ENCODE measurements at regions not wholly inside any gene's neighbourhood (a gene's known extent, or its start where the extent isn't known, plus 50 kb on each side); places are given as distances from the start of the nearest gene placed in this dataset.
A peak's percentile ranks its signal among the peaks of the same experiment; 100 is the strongest.

DNA sequence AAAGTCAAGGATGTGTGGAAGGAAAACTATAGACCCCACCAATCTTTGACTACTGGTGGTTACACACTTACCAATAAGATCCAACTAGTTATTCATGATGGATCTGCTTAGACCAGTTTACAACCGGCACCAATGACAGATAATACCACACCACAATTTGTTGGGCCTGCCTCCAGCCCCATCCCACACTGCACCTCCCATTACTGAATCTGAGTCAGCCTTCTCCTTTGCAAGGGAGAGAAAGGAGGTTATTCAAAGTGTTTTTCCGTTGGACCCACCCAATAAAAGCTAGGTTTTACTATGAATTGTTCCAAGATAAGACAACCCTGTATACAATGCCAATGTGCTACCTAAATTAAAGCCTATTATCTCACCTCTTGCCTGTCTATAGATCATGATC, 453.5 kb downstream of the MTRR start:
- DNase-seq (ENCODE audit: low read depth in 2 of 2) = no peak

DNA sequence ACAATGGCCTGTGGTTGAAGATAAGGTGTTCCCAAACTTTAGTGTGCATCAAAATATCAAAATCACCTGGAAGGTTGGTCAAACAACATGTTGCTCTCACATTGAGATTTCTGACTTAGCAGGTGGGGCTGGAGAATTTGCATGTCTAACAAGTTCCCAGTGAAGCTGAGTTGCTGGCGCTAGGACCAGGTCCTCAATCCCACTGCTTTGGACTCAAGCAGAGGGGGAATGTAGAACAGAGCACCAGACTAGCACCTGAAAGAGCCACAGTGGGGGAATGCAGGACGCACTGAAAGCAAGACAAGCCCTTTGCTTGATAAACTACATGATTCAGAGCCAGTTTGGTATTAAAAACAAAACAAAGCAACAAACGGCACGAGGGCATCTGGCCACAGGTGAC, 458.1 kb downstream of the MTRR start:
- no peak for DNase-seq (ENCODE audit: low read depth in 2 of 2)

DNA sequence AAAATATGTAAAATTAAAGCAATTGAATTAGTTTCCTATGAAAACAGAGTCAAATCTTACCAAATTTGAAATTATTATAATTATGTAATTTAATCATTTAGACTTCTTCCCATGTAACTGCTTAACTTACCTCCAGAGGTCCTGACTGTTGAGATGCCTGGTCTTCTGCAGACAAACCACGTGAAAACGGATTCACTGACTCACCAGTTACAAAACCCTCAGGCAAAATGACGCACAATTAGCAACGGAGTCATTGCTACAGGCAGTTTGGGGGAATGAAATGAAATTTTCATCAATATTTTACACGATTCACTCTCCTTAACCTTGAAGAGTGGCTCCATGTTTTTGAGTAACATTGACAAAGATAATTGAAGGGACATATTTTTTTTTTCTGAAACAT, 460.8 kb downstream of the MTRR start:
- DNase-seq (ENCODE audit: low read depth in 2 of 2) = no peak

DNA sequence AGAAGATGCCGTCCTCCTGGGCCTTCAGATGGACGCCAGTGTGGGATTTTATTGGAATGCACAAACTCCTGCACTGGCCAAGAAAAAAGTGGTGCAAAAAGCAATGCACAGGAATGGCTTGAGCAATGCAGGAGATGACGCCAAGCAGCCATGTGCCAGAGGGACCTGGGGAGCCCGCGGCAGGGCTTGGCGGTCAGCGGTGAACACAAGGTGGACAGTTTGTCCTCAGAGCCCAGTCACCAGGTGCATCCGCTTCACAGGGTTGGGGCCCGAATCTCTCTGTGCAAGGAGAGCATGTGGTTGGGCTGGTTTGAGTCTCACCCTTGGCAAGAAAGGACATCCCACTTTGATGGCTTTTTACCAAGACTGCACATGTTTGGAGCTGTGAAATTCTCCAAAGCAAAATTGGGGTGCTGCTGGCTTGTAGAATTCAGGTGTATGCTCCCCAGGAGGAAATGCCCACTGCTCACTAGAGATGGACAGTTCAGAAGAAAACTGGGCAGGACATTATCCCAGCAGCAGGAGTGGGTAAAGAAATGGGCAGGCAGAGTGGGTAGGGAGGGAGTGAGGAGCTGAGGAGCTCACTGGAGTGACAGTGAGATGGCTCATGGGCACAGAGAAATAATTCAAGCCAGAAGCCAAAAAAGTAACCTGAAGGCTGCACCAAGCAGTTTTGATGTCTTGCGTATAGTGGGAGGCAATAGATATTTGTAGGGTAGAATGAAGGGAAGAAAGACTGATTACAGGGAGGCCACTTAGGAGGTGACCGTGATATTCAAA, 463.9 kb downstream of the MTRR start:
- DNase-seq (ENCODE audit: low read depth in 2 of 2) = no peak

DNA sequence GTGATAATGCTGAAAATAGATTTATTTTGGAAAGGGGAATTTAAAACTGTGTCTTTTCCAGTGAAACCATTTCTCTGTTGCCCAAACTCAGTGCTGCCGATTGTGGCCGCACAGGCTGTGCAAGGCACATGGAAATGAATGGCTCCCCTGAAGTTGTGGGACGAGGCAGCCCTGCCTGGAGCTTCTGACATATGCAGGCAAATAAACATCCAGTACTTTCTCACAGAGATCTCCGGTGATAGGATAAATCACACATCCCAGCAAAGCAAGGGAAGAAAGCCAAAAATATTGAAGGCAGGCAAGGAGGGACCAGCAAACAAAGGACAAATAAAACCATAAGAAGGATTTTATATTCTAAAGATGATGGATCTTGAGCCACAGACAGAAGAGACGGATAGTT, 464.5 kb downstream of the MTRR start:
- DNase-seq (ENCODE audit: low read depth in 2 of 2) = no peak

DNA sequence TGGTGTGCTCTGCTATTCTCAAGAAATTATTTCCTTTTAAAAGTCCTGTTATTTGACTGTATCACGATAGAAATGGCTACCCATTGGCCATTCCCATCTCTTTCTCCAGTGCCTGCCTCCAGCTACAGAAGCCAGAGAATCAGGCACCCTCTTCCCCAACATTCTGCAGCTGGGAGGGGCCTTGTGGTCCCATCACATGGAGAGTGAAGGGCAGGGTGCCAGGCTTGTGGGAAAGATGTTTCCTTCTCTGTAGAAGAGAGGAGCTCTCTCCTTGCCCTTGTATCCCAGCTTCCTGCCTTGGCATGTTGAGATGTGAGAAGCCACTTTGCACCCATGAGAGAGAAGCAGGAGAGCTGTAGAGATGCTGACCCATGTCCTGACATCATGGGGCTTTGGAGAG, 465.0 kb downstream of the MTRR start:
- DNase-seq (ENCODE audit: low read depth in 2 of 2) = no peak

DNA sequence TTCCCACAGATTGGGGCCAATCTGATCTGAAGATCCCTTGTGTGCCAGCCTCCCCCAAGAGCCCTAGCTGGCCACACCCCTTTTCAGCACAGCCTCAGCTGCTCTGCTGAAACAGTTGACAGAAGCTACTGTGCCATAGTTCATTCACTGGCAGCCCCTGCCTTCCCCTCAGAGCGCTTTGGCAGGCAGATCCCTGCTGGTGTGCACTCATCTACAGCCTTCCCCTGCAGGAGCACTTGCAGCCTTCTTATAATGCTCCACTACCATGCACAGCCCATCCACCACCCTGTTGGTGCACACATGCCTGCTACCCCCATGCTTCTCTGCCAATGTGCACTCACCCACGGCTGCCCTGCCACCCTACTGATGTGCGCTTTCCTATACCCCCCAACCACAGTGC, 471.3 kb downstream of the MTRR start:
- no peak for DNase-seq (ENCODE audit: low read depth in 2 of 2)

DNA sequence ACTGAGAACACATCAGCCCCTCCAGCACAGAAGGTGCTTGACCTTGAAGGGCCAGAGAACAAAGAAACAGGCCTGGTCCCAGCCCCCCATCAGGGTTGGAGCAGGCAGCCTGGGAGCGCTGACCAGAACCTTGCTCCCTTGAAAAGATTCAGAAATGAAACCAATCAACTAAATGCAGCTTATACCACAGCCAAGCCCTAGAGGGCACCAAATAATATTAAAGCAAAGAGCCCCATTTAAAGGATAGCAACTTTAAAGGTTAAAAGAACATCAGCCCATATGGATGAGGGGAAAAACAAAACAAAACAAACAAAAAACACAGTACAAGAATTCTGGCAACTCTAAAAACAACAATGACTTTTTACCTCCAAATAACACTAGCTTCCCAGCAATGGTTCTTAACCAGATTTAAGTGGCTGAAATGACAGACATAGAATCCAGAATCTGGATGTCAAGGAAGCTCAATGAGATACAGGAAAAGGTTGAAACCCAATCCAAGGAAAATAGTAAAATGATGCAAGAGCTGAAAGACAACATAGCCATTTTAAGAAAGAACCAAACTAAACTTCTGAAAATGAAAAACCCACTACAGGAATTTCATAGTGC, 471.9 kb downstream of the MTRR start:
- DNase-seq (ENCODE audit: low read depth in 2 of 2) = no peak

DNA sequence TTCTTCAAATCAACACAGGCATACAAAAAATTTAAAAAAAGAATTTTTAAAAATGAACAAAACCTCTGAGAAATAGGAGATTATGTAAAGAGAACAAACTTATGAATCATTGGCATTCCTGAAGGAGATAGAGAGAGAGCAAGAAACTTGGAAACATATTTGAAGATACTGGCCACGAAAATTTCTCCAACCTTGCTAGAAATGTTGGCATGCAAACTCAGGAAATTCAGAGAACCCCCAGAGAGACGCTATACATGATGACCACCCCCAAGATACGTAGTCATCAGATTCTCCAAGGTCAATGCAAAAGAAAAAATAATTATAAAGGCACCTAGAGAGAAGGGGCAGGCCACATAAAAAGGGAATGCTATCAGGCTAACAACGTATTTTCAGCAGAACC, 472.5 kb downstream of the MTRR start:
- no peak for DNase-seq (ENCODE audit: low read depth in 2 of 2)

DNA sequence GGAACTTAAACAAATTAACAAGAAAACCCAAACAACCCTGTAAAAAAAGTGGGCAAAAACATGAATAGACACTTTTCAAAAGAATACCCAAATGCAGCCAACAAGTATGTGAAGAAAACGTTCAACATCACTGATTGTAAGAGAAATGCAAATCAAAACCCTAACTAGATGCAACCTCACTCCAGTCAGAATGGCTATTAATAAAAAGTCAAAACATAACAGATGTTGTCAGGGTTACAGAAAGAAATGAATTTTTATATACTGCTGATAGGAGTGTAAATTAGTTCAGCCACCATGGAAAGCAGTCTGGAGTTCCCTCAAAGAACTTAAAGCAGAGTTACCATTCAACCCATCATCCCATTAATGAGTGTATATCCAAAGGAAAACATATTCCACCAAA, 479.0 kb downstream of the MTRR start:
- no peak for DNase-seq (ENCODE audit: low read depth in 2 of 2)

DNA sequence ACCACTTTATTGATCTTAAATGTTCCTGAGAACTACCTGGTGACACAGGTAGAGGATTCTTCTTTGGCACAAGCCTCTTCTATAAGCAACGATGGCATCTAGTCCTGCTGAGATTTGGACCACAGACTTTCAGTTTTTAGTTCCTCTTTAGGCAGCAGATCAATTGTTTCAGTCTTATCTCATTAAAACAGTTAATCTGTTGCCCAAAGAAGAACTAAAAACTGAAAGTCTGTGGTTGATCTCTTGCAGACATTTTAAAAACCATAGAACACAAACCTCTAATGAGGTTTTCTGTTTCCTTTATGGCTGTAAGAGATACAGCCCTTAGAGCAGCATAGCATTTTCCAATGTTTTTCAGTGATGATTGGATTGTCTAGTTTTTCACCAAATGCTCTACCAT, 480.9 kb downstream of the MTRR start:
- DNase-seq (ENCODE audit: low read depth in 2 of 2) = no peak

DNA sequence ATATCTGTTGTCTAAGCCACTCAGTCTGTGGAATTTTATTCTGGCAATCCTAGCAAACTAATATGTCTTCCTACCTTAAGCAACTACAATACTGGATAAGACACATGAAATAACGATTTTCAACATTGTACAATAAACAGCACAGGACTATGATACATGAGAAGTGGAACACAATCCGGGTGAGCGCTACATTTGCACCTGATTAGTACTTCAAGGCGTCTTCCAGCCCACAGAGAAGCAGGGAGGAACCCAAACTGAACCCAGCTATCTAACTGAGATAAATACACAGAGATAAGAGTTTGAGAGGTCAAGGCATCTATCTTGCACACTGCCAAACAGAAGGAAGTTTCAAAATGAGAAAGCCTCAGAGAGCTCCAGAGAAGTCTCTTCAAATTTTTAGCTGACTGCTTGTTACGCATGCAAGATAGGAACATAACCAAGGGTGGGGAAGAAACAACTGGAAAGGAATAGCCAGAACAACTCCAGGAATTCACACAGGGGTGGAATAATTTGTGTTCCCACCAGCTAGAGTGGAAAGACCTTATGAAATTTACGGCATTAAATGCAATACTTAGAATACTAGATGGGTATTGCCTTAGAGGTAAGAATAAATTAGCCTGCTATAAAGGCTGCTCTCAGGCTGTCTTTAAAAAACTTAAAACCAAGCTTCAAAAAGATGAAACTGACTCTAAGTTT, 481.8 kb downstream of the MTRR start:
- no peak for DNase-seq (ENCODE audit: low read depth in 2 of 2)

DNA sequence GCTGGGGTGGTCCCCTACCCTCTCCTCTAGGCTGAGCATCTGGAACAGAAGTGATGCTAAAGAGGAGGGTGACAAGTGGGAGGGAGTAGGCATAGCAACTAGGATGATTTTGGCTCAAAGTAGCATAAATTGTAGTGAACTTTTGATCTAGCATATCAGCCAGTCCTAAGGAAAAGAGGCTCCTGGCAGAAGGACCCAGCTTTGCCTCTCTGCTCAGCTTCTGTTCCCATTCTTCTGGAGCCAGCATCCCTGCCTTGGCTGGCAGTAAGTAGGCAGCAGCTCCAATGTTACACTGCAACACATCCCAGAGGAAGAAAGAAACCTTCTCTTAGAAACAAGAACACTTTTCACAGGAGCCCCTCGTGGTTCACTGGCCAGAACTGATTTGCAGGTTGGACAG, 487.0 kb downstream of the MTRR start:
- no peak for DNase-seq (ENCODE audit: low read depth in 2 of 2)

DNA sequence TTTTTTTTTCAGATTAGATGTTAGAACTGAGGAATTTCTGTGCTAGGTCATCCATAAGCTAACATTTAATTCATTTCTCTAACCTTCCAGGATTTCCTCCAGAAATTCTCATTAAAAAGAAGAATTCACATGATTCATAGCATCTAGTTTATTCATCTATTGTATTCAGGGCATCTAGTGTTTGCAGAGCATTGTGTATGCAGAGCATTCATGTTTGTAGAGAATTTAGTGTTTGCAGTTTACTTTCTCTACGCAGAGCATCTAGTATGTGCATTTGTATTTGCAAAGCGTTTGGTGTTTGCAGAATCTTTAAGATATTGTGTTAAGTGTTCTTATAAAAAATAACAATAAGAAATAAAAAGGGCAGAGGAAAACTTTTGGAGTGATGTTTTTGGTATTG, 491.1 kb downstream of the MTRR start:
- DNase-seq (ENCODE audit: low read depth in 2 of 2) = no peak

DNA sequence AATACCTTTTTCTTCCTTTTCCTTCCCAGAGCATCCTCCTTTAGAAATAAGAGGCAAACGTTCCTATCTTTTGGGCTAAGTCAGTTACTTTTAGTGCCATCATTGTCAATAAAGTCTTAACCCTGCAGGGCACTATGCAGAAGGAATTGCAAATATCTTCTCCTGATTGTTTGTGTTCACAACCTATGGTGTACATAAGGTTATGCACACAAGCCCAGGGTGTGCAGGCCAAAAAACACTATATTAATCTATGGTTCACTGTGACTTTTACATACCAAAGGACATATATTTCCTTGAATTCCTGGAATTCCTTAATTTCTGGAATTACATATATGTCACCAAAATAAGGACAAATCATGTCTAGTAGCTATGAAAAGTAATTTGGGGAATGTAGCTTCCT, 493.5 kb downstream of the MTRR start:
- no peak for DNase-seq (ENCODE audit: low read depth in 2 of 2)

DNA sequence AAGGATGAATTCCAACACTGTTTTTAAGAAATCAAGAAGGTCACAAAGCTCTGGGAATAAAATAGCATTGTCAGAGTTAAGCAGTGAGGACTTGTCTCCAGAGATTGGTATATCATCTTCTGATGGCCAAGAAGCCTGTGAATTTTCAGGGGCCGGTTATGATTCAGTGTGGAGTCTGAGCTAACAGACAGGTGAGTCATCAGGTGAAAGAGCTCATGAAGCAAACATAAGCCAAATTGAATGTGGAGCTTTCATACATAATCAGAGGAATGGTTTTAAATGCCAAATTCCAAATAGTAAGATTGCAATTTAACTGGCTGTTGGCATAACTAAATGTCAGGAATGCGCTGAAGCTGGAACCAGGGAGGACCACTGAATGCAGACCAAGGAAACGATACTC, 494.2 kb downstream of the MTRR start:
- DNase-seq (ENCODE audit: low read depth in 2 of 2) = no peak

DNA sequence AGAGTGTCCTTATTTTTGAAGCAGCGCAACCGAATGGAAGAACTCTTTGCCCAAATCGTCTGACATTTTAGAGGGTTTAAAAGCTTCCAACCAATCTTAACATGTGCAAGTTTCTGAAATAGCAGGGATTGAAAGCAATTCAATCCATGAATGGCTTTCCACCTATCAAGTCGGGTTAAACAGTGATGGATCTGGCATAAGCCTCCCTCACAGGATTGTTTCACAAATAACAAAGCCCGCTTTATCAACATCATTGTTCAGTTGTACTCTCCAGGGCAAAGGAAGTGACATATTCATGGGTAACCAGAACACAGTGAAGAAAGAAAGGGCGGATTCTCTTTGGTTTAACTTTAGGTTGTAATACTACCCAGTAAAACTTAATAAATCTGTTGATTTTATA, 497.3 kb downstream of the MTRR start:
- DNase-seq (ENCODE audit: low read depth in 2 of 2) = no peak

DNA sequence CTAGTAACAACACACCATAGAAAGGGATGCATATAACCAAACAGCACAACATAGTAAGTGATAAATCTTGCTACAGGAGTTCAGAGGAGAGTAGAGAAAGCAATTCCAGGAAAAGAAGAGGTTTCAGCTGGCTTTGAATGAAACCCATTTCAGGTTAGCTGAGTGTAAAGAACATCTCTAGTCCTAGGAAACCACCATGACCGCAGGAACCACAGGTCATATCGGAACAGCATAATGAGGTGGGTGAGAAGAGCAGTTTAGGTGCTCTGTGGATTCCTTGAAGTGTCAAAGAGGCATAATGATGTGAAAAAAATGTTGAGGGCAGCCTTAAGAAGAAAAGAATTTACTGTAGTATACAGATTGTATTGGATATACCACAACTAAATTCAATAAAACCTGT, 507.5 kb downstream of the MTRR start:
- DNase-seq (ENCODE audit: low read depth in 2 of 2) = peak in 1 of 2 donors; percentile 9

DNA sequence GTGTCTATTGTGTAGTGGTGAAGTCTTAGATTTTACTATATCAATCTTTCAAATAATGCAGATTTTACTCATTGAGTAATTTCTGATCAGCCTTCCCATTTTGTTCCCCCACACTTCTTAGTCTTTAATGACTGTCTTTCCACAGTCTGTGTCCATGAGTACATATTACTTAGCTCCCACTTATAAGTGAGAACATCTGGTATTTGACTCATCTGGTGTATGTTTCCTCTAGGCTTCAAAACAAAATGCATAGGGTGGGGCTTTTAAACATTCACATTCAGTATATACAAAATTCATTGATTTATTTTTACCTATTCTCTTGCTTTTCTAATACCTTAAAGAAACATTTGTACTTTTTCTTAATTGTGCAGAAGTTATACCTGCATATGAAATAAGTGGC, 513.0 kb downstream of the MTRR start:
- no peak for DNase-seq (ENCODE audit: low read depth in 2 of 2)

DNA sequence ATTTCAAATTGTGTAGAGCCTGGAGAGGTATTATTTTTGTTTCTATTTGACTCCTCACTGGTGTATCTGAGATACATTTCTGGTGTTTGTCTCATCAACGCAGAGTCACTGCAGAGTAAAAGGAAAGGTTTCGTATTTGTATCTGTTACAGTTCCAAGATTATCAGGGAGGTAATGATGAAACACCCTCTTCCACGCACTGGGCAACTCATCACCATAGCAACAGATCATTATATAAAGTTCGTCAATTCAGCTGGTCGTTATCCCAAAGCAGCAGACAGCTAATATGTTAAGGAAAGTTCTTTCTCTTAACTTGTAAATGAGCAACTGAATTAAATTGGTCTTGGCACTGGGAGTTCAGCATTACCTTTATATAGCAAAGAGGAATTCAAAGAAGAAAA, 513.5 kb downstream of the MTRR start:
- no peak for DNase-seq (ENCODE audit: low read depth in 2 of 2)

DNA sequence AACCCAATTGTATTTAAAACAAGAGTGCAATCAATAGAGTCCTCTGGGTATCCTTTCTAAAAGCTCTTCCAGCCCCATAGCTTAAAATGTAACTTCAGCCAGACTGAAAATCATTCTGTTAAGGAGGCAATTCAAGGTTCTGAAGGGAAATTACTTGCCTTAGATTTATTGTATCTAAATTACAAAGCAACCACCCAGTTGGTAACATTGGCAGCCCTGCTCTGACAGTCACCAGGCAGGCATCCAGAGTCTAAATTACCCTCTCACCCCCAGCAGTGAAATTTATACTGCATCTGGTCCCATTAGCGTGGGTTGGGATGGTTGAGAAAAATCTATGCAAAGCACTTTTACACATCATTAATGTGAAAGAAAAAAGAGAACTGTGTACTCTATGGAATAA, 514.7 kb downstream of the MTRR start:
- DNase-seq (ENCODE audit: low read depth in 2 of 2) = no peak

DNA sequence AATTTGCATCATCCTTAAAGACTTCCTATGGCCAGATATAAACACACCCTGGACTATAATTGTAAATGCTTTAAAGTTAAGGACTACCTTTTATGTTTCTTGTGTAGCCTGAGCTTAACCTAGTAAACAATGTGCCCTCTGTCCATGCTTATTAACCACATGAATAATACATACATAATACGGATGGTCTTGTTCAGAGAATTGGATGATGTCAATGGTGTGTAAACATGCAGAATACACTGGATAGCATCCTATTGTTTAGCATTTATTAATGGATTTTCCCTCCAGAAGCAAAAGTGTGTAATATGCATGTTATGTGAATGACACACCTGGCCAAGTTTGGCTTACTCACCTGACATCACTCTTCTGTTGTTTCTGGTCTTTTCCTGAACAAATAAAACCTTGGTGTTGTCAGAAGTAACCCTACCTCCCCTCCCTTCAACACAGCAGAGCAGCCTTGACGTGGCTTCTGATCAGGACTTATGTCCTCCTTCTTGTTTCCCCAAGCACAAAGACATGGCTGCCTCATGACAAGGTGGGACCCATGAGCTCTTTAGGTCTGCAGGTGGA, 517.9 kb downstream of the MTRR start:
- DNase-seq (ENCODE audit: low read depth in 2 of 2) = no peak

DNA sequence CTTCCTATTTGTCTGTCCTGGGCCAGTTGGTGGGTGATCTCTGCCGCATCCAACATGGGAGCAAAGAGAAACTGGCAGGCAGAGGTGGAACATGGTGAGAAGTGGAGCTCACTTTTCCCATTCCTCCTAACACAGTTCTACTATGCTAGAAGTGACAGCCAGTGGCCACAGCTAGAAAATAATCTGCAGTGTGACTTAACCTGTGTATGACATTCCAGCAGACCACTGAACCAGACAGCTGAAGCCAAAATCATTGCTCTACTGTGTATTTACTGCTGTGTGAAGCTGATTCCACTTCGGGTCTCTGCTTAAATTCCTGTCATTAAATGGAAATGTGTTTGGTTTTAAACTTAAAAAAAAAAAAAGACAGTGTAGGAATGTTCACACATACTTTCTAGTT, 523.0 kb downstream of the MTRR start:
- DNase-seq (ENCODE audit: low read depth in 2 of 2) = no peak
